ENCODE measurements at regions not wholly inside any gene's neighbourhood (a gene's known extent, or its start where the extent isn't known, plus 50 kb on each side); places are given as distances from the start of the nearest gene placed in this dataset.

GRCh38 chr20:20890751-20891150, 178.3 kb upstream of the RALGAPA2 start:
- Histone ChIP-seq H3K9ac (ENCODE audit: low read depth in 2 of 2, low read length in 2 of 2) (no peak overlapping the region), H3K27ac (no peak overlapping the region), H3K9me3 (no peaks in the 10 kb centered on the region), H3K36me3 (no peaks in the 10 kb centered on the region), H3K4me3 (no peak overlapping the region), H3K27me3 (no peaks in the 10 kb centered on the region), H3K4me1 (no peaks in the 10 kb centered on the region)
- no peak for DNase-seq
- no peak for TF ChIP-seq CTCF (IDR thresholded peaks at IDR 0.05)
- intact Hi-C loops (cut with DNase I): no loop called here

GRCh38 chr20:20888936-20889335, 176.5 kb upstream of the RALGAPA2 start:
- no peaks in the 10 kb centered on the region for H3K36me3 ChIP-seq

GRCh38 chr20:20888266-20888656, 175.8 kb upstream of the RALGAPA2 start:
- intact Hi-C loops (cut with DNase I): no loop called here
- Histone ChIP-seq H3K27me3 (no peaks in the 10 kb centered on the region), H3K9ac (ENCODE audit: low read depth in 2 of 2, low read length in 2 of 2) (no peak overlapping the region), H3K4me3 (no peak overlapping the region), H3K36me3 (no peaks in the 10 kb centered on the region), H3K27ac (no peak overlapping the region), H3K9me3 (no peaks in the 10 kb centered on the region), H3K4me1 (no peaks in the 10 kb centered on the region)
- DNase-seq: no peak
- TF ChIP-seq CTCF (IDR thresholded peaks at IDR 0.05): no peak

More at GRCh38 chr20:20888936-20889335, 176.5 kb upstream of the RALGAPA2 start:
- no peak overlapping the region for H3K4me3 ChIP-seq
- H3K4me1 ChIP-seq: no peaks in the 10 kb centered on the region
- no peak for TF ChIP-seq CTCF (IDR thresholded peaks at IDR 0.05)
- DNase-seq: no peak
- intact Hi-C loops (cut with DNase I): no loop called here
- no peaks in the 10 kb centered on the region for H3K9me3 ChIP-seq
- H3K27ac ChIP-seq: no peak overlapping the region
- no peaks in the 10 kb centered on the region for H3K27me3 ChIP-seq
- H3K9ac ChIP-seq (ENCODE audit: low read depth in 2 of 2, low read length in 2 of 2): no peak overlapping the region

- Histone ChIP-seq H3K27ac (no peak overlapping the region), H3K4me1 (no peaks in the 10 kb centered on the region), H3K4me3 (no peak overlapping the region), H3K27me3 (no peaks in the 10 kb centered on the region), H3K9ac (ENCODE audit: low read depth in 2 of 2, low read length in 2 of 2) (no peak overlapping the region), H3K36me3 (no peaks in the 10 kb centered on the region), H3K9me3 (no peaks in the 10 kb centered on the region)
- DNase-seq: no peak
- intact Hi-C loops (cut with DNase I): no loop called here
- no peak for TF ChIP-seq CTCF (IDR thresholded peaks at IDR 0.05)
Observed at GRCh38 chr20:20887593-20888265, 175.3 kb upstream of the RALGAPA2 start.

GRCh38 chr20:20881808-20882207, 169.4 kb upstream of the RALGAPA2 start:
- Histone ChIP-seq H3K4me1 (no peaks in the 10 kb centered on the region), H3K27ac (no peak overlapping the region), H3K36me3 (no peaks in the 10 kb centered on the region), H3K9me3 (no peaks in the 10 kb centered on the region), H3K27me3 (no peaks in the 10 kb centered on the region), H3K9ac (ENCODE audit: low read depth in 2 of 2, low read length in 2 of 2) (no peak overlapping the region), H3K4me3 (no peak overlapping the region)
- no peak for TF ChIP-seq CTCF (IDR thresholded peaks at IDR 0.05)
- intact Hi-C loops (cut with DNase I): no loop called here
- DNase-seq: no peak

All from colonic mucosa (tissue), 4 donors.